ENCODE measurements at regions not wholly inside any gene's neighbourhood (a gene's known extent, or its start where the extent isn't known, plus 50 kb on each side); places are given as distances from the start of the nearest gene placed in this dataset.

DNA sequence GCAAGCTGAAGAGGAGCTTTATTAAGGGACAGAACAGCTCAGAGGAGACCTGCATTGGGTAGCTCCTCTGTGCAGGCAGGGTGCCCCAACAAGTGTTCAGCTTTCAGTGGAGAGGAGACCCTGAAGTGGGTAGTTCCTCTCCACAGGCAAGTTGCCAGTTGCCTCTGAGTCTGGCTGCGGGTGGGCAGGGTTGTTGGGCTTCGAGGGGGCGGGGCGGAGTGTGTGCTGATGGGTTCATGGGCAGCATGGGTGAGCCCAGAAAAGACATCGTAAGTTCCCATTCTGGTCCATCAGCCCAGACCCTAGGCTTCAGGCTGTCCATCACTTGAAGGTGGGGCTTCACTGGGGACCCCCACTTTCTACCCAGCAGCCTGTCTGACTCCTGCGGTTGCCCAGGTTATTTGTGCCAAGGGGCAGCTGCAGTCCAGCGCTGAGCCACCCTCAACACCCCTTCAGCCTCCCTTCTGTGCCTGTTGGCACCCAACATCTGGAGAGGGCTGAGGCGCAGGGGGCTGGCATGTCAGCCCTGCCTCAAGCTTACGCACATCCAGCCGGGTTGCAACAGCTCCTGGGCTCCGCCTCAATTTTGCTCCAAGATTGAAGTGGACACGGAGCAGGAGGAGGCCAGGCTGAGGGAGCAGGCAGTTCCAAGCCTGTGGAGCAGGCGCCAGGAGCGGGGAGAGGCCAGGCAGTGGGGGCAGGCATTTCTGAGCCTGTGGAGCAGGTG is 350.5 kb upstream of the PCDH20 start:
- no peak for TF ChIP-seq POLR2A (IDR thresholded peaks at IDR 0.05; ENCODE audit: borderline replicate concordance, extremely low read depth, insufficient read depth, insufficient read length)
- TF ChIP-seq, protein P1, sequence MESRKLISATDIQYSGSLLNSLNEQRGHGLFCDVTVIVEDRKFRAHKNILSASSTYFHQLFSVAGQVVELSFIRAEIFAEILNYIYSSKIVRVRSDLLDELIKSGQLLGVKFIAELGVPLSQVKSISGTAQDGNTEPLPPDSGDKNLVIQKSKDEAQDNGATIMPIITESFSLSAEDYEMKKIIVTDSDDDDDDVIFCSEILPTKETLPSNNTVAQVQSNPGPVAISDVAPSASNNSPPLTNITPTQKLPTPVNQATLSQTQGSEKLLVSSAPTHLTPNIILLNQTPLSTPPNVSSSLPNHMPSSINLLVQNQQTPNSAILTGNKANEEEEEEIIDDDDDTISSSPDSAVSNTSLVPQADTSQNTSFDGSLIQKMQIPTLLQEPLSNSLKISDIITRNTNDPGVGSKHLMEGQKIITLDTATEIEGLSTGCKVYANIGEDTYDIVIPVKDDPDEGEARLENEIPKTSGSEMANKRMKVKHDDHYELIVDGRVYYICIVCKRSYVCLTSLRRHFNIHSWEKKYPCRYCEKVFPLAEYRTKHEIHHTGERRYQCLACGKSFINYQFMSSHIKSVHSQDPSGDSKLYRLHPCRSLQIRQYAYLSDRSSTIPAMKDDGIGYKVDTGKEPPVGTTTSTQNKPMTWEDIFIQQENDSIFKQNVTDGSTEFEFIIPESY (IDR thresholded peaks at IDR 0.05; ENCODE audit: extremely low read depth, insufficient replicate concordance, low read length), result no peak
- TF ChIP-seq, protein P2, sequence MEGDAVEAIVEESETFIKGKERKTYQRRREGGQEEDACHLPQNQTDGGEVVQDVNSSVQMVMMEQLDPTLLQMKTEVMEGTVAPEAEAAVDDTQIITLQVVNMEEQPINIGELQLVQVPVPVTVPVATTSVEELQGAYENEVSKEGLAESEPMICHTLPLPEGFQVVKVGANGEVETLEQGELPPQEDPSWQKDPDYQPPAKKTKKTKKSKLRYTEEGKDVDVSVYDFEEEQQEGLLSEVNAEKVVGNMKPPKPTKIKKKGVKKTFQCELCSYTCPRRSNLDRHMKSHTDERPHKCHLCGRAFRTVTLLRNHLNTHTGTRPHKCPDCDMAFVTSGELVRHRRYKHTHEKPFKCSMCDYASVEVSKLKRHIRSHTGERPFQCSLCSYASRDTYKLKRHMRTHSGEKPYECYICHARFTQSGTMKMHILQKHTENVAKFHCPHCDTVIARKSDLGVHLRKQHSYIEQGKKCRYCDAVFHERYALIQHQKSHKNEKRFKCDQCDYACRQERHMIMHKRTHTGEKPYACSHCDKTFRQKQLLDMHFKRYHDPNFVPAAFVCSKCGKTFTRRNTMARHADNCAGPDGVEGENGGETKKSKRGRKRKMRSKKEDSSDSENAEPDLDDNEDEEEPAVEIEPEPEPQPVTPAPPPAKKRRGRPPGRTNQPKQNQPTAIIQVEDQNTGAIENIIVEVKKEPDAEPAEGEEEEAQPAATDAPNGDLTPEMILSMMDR (IDR thresholded peaks at IDR 0.05 in 2 of 3, conservative IDR thresholded peaks at IDR 0.05 in 1 of 3; ENCODE audit: borderline replicate concordance in 1 of 3, insufficient read depth in 1 of 3, low read depth in 2 of 3, low read length in 2 of 3), result no peak
- no peak for TF ChIP-seq ZNF274 (IDR thresholded peaks at IDR 0.05; ENCODE audit: low read depth, low read length)
- no peak for TF ChIP-seq SP1 (IDR thresholded peaks at IDR 0.05; ENCODE audit: low read depth)
- TF ChIP-seq, protein P3, sequence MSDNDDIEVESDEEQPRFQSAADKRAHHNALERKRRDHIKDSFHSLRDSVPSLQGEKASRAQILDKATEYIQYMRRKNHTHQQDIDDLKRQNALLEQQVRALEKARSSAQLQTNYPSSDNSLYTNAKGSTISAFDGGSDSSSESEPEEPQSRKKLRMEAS (IDR thresholded peaks at IDR 0.05), result no peak

Data from HCT116 (cell line).